Mammary epithelial cell (primary cell): ENCODE measurements at regions not wholly inside any gene's neighbourhood (a gene's known extent, or its start where the extent isn't known, plus 50 kb on each side); places are given as distances from the start of the nearest gene placed in this dataset.

Experiments
- EZH2 ChIP-seq: IDR thresholded peaks from 2 replicates; pipeline ENCODE4 v1.6.1; 2012; ENCODE audit warnings: low read length, inconsistent platforms, borderline replicate concordance
- TF ChIP-seq, protein P1 (sequence below), 2 donors: IDR thresholded peaks in 1 of 2; conservative IDR thresholded peaks in 1 of 2; 2 replicates each; pipeline ENCODE4 v1.5.1; 2011 to 2012; ENCODE audit warnings: inconsistent platforms in 2 of 2, low read length in 2 of 2, mild to moderate bottlenecking in 2 of 2, control low read depth in 1 of 2, low read depth in 1 of 2; ENCODE audit not compliant: insufficient read depth in 1 of 2; ENCODE audit errors: extremely low read depth in 1 of 2

DNA sequence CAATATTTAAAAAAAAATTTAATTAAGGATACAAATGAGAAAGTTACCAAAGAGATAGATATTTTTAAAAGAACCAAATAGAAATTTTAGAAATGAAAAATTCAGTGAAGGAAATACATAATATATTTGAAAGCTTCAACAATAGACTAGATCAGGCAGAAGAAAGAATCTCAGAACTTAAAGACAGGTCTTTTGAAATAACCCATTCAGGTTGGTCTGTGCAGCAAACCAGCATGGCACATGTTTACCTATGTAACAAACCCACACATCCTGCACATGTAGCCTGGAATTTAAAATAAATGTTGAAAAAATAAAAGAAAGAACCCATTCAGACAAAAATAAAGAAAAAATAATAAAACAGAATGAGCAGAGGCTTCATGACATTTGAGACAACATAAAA lies 221.1 kb upstream of the ID4 start:
- TF ChIP-seq, protein P1, sequence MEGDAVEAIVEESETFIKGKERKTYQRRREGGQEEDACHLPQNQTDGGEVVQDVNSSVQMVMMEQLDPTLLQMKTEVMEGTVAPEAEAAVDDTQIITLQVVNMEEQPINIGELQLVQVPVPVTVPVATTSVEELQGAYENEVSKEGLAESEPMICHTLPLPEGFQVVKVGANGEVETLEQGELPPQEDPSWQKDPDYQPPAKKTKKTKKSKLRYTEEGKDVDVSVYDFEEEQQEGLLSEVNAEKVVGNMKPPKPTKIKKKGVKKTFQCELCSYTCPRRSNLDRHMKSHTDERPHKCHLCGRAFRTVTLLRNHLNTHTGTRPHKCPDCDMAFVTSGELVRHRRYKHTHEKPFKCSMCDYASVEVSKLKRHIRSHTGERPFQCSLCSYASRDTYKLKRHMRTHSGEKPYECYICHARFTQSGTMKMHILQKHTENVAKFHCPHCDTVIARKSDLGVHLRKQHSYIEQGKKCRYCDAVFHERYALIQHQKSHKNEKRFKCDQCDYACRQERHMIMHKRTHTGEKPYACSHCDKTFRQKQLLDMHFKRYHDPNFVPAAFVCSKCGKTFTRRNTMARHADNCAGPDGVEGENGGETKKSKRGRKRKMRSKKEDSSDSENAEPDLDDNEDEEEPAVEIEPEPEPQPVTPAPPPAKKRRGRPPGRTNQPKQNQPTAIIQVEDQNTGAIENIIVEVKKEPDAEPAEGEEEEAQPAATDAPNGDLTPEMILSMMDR (conservative IDR thresholded peaks at IDR 0.05 in 1 of 2, IDR thresholded peaks at IDR 0.05 in 1 of 2; ENCODE audit: extremely low read depth in 1 of 2, insufficient read depth in 1 of 2, low read depth in 1 of 2, low read length in 2 of 2): no peak
- no peak for TF ChIP-seq EZH2
